H1 (cell line): ENCODE measurements at regions not wholly inside any gene's neighbourhood (a gene's known extent, or its start where the extent isn't known, plus 50 kb on each side); places are given as distances from the start of the nearest gene placed in this dataset.

ENCODE experiments used
- CTCF ChIA-PET: fragments of 300-600 bp; sonication (Branson Sonifier 250); formaldehyde crosslinking; loops from one replicate; lab custom pipeline; 2021; ENCODE audit not compliant: partially characterized antibody; lab: Charles Lee
- POLR2A ChIA-PET: fragments of 300-600 bp; sonication (Branson Sonifier 250); formaldehyde crosslinking; loops from one replicate; lab custom pipeline; 2021; ENCODE audit warnings: inconsistent platforms; ENCODE audit not compliant: partially characterized antibody; lab: Charles Lee
- DNase-seq, 2 experiments: peaks; one replicate each; pipeline versions ENCODE4 v3.0.0 to v3.0.0-alpha.2; 2010 to 2022; ENCODE audit warnings: low spot score in 2 of 2, low read depth in 1 of 2, mixed read lengths in 1 of 2
- FAIRE-seq: peaks from 2 replicates; lab custom pipeline; 2011; peaks lifted over from hg19 to GRCh38; lab: Jason Lieb, UNC
- H2AFZ ChIP-seq: 2 replicates; pipeline ENCODE4 v1.8.1; 2012; ENCODE audit warnings: low read length, inconsistent platforms
- H2AK5ac ChIP-seq: 2 replicates; pipeline ENCODE4 v1.6.1; 2013; ENCODE audit warnings: low read depth, low read length
- H2BK120ac ChIP-seq: replicated peaks from 2 replicates; pipeline ENCODE3; 2013; ENCODE audit warnings: low read depth, low read length, inconsistent platforms
- H2BK12ac ChIP-seq: 2 replicates; pipeline ENCODE4 v1.6.1; 2013; ENCODE audit warnings: low read depth, low read length
- H2BK15ac ChIP-seq: 2 replicates; pipeline ENCODE4 v1.6.1; 2013; ENCODE audit warnings: low read length
- H2BK20ac ChIP-seq: 2 replicates; pipeline ENCODE4 v1.6.1; 2013; ENCODE audit warnings: low read length
- H2BK5ac ChIP-seq: 2 replicates; pipeline ENCODE4 v1.6.1; 2013; ENCODE audit warnings: low read depth, low read length
- H3K14ac ChIP-seq: 2 replicates; pipeline ENCODE4 v1.6.1; 2013; ENCODE audit warnings: inconsistent platforms; ENCODE audit not compliant: insufficient read length
- H3K18ac ChIP-seq: 2 replicates; pipeline ENCODE4 v1.6.1; 2013; ENCODE audit warnings: low read length; ENCODE audit errors: extremely low read depth
- H3K23ac ChIP-seq: 2 replicates; pipeline ENCODE4 v1.6.1; 2013; ENCODE audit warnings: inconsistent platforms; ENCODE audit not compliant: insufficient read length
- H3K23me2 ChIP-seq: 2 replicates; pipeline ENCODE4 v1.6.1; 2013; ENCODE audit warnings: low read depth, low read length
- H3K27ac ChIP-seq: 2 replicates; pipeline ENCODE4 v1.6.1; 2011; ENCODE audit warnings: low read depth, low read length, inconsistent platforms
- H3K27me3 ChIP-seq, 4 experiments: replicated peaks in 1 of 4; 1 replicate in 1 of 4; 2 replicates in 3 of 4; pipeline versions ENCODE4 v1.6.1 to v1.8.1; 2011 to 2013; ENCODE audit warnings: low read length in 3 of 4, mild to moderate bottlenecking in 3 of 4, inconsistent platforms in 2 of 4, mixed read lengths in 2 of 4, moderate library complexity in 1 of 4; ENCODE audit not compliant: control insufficient read depth in 3 of 4, insufficient read depth in 3 of 4; ENCODE audit errors: extremely low read depth in 1 of 4
- H3K36me3 ChIP-seq, 4 experiments: 2 replicates each; pipeline versions ENCODE4 v1.6.1 to v1.8.1; 2011 to 2013; ENCODE audit warnings: mild to moderate bottlenecking in 4 of 4, low read length in 3 of 4, moderate library complexity in 2 of 4, control low read depth in 1 of 4, inconsistent platforms in 1 of 4; ENCODE audit not compliant: insufficient read depth in 4 of 4, control insufficient read depth in 2 of 4
- H3K4ac ChIP-seq: replicated peaks from 2 replicates; pipeline ENCODE3; 2013; ENCODE audit warnings: low read length, low read depth, mixed read lengths, inconsistent platforms; ENCODE audit not compliant: insufficient read length
- H3K4me1 ChIP-seq, 4 experiments: replicated peaks in 1 of 4; 1 replicate in 1 of 4; 2 replicates in 3 of 4; pipeline versions ENCODE4 v1.6.1 to v1.8.1; 2011 to 2013; ENCODE audit warnings: low read length in 3 of 4, inconsistent platforms in 2 of 4, mixed read lengths in 1 of 4; ENCODE audit not compliant: insufficient read depth in 4 of 4, control insufficient read depth in 3 of 4
- H3K4me2 ChIP-seq, 2 experiments: 2 replicates each; pipeline versions ENCODE4 v1.6.1 to v1.8.1; 2011 to 2013; ENCODE audit warnings: low read depth in 2 of 2, low read length in 2 of 2, control low read depth in 1 of 2, inconsistent platforms in 1 of 2, mild to moderate bottlenecking in 1 of 2; ENCODE audit not compliant: insufficient read depth in 1 of 2
- H3K4me3 ChIP-seq, 4 experiments: fragments of 200-600, 300-600 bp in 1 of 4; sonication (generic), shearing (Covaris generic), sonication (Bioruptor Twin) in 1 of 4; 2 replicates each; pipeline versions ENCODE4 v1.5.1 to v1.8.1; 2011 to 2016; ENCODE audit warnings: low read length in 4 of 4, low read depth in 3 of 4, control low read depth in 2 of 4, inconsistent platforms in 2 of 4, mild to moderate bottlenecking in 2 of 4, mixed read lengths in 1 of 4, moderate library complexity in 1 of 4; ENCODE audit not compliant: insufficient read depth in 2 of 4; ENCODE audit errors: extremely low read depth in 1 of 4
- H3K56ac ChIP-seq: replicated peaks from 2 replicates; pipeline ENCODE3; 2013; ENCODE audit warnings: low read depth, mild to moderate bottlenecking, mixed read lengths, low read length, inconsistent platforms; ENCODE audit not compliant: insufficient read length
- H3K79me1 ChIP-seq: 2 replicates; pipeline ENCODE4 v1.6.1; 2013; ENCODE audit warnings: low read depth, low read length, control low read depth
- H3K79me2 ChIP-seq, 2 experiments: 2 replicates each; pipeline versions ENCODE4 v1.6.1 to v1.8.1; 2012 to 2013; ENCODE audit warnings: low read length in 2 of 2, mild to moderate bottlenecking in 2 of 2, inconsistent platforms in 1 of 2; ENCODE audit not compliant: insufficient read depth in 2 of 2, control insufficient read depth in 1 of 2
- H3K9ac ChIP-seq, 4 experiments: replicated peaks in 1 of 4; 1 replicate in 1 of 4; 2 replicates in 3 of 4; pipeline versions ENCODE4 v1.6.1 to v1.8.1; 2011 to 2013; ENCODE audit warnings: low read depth in 3 of 4, low read length in 3 of 4, control low read depth in 2 of 4, mild to moderate bottlenecking in 2 of 4, moderate library complexity in 2 of 4, inconsistent platforms in 1 of 4; ENCODE audit errors: extremely low read depth in 1 of 4
- H3K9me3 ChIP-seq, 2 experiments: 2 replicates each; pipeline versions ENCODE4 v1.6.1 to v1.8.1; 2012 to 2013; ENCODE audit warnings: mild to moderate bottlenecking in 2 of 2, moderate library complexity in 2 of 2, control low read depth in 1 of 2, inconsistent platforms in 1 of 2, low read depth in 1 of 2, low read length in 1 of 2, mixed read lengths in 1 of 2; ENCODE audit not compliant: insufficient read depth in 2 of 2
- H4K20me1 ChIP-seq, 2 experiments: replicated peaks in 1 of 2; 2 replicates each; pipeline versions ENCODE3 to v1.8.1; 2011 to 2013; ENCODE audit warnings: inconsistent platforms in 2 of 2, low read length in 2 of 2, mild to moderate bottlenecking in 1 of 2; ENCODE audit not compliant: insufficient read depth in 2 of 2, control insufficient read depth in 1 of 2
- H4K5ac ChIP-seq: 2 replicates; pipeline ENCODE4 v1.6.1; 2013; ENCODE audit warnings: low read length, low read depth, mixed read lengths, inconsistent platforms; ENCODE audit not compliant: insufficient read length
- H4K8ac ChIP-seq: 2 replicates; pipeline ENCODE4 v1.8.0; 2013; ENCODE audit warnings: mild to moderate bottlenecking, moderate library complexity, low read length, inconsistent platforms; ENCODE audit not compliant: insufficient read depth; ENCODE audit errors: extremely low read depth
- H4K91ac ChIP-seq: replicated peaks from 2 replicates; pipeline ENCODE3; 2013; ENCODE audit warnings: low read length, mixed read lengths, inconsistent platforms; ENCODE audit not compliant: insufficient read length
- FOSL1 ChIP-seq: IDR thresholded peaks from 2 replicates; pipeline ENCODE4 v1.6.1; 2011; ENCODE audit warnings: mild to moderate bottlenecking, low read depth, low read length, moderate library complexity; ENCODE audit not compliant: insufficient read depth
- GABPA ChIP-seq: IDR thresholded peaks from 2 replicates; pipeline ENCODE4 v1.6.1; 2011; ENCODE audit warnings: mild to moderate bottlenecking, low read length, moderate library complexity, borderline replicate concordance; ENCODE audit not compliant: insufficient read depth
- NRF1 ChIP-seq: IDR thresholded peaks from 2 replicates; pipeline ENCODE4 v1.6.1; 2011; ENCODE audit warnings: mild to moderate bottlenecking, low read depth, low read length, improper control_type of control experiment
- POLR2A ChIP-seq, 2 experiments: IDR thresholded peaks; 1 replicate in 1 of 2; 2 replicates in 1 of 2; pipeline ENCODE4 v1.6.1; 2011; ENCODE audit warnings: low read depth in 2 of 2, low read length in 2 of 2, mild to moderate bottlenecking in 2 of 2; ENCODE audit errors: control extremely low read depth in 1 of 2
- RAD21 ChIP-seq, 2 experiments: IDR thresholded peaks in 1 of 2; conservative IDR thresholded peaks in 1 of 2; 2 replicates each; pipeline ENCODE4 v1.6.1; 2011; ENCODE audit warnings: low read depth in 2 of 2, low read length in 2 of 2, improper control_type of control experiment in 1 of 2, inconsistent platforms in 1 of 2, mild to moderate bottlenecking in 1 of 2, moderate library complexity in 1 of 2
- RBBP5 ChIP-seq: IDR thresholded peaks from 2 replicates; pipeline ENCODE4 v1.7.1; 2012; ENCODE audit warnings: low read depth, mild to moderate bottlenecking, inconsistent platforms, low read length, moderate library complexity, borderline replicate concordance
- RFX5 ChIP-seq: IDR thresholded peaks from 2 replicates; pipeline ENCODE4 v1.6.1; 2011; ENCODE audit warnings: low read depth, low read length, improper control_type of control experiment, borderline replicate concordance
- SP1 ChIP-seq: IDR thresholded peaks from 2 replicates; pipeline ENCODE4 v1.6.1; 2011; ENCODE audit warnings: low read depth, low read length
- TEAD4 ChIP-seq: IDR thresholded peaks from 2 replicates; pipeline ENCODE4 v1.6.1; 2012; ENCODE audit warnings: low read depth, low read length, inconsistent platforms, mixed read lengths
- ZNF274 ChIP-seq: IDR thresholded peaks from 2 replicates; pipeline ENCODE4 v1.7.0; 2012; ENCODE audit warnings: low read length, borderline replicate concordance; ENCODE audit errors: extremely low read depth
- WGBS, 2 experiments: shearing (Covaris generic) in 1 of 2; methylation state at CpG; one replicate each; pipeline versions ENCODE4 v1.1.6 to v1.1.7; 2013 to 2015; ENCODE audit warnings: low lambda C conversion rate in 2 of 2, mixed read lengths in 2 of 2, inconsistent platforms in 1 of 2, low coverage in 1 of 2, missing lambda C conversion rate in 1 of 2; ENCODE audit not compliant: insufficient replicate concordance in 2 of 2, insufficient coverage in 1 of 2, insufficient read length in 1 of 2; ENCODE audit errors: extremely low coverage in 1 of 2, missing lambda C conversion rate in 1 of 2; 5-methylcytosine and 5-hydroxymethylcytosine counted together
- TF ChIP-seq, protein P1 (sequence below): IDR thresholded peaks from 2 replicates; pipeline ENCODE4 v1.6.1; 2012; ENCODE audit warnings: inconsistent platforms

DNA sequence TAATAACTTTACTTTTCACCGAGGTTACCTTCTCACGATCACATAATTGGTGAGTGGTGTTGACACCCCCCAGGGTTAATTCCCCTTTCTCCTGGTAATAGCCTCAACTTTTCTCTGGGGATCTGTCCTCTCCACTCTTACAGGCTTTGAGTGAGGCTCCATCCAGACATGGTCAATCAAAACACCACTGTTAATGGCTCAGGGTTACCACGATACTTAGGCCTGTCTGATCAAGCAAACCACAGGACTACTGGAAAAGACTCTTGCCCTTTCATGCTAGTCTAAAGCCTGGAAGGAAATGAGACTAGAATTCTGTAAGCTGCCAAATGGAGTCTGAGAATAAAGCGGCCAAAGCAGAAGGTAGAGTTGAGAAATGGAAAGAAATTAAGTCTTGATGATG is 56.5 kb upstream of the STT3B start:
- no peak overlapping the region for H3K4me3 ChIP-seq
- no peak overlapping the region for H3K14ac ChIP-seq
- CTCF ChIA-PET: no interaction called here
- H3K4me1 ChIP-seq: no peaks in the 10 kb centered on the region
- no peak overlapping the region for H3K23ac ChIP-seq
- H4K91ac ChIP-seq: no peak overlapping the region
- H2BK15ac ChIP-seq: no peak overlapping the region
- H2BK120ac ChIP-seq: no peak overlapping the region
- H3K18ac ChIP-seq: no peak overlapping the region
- no peaks in the 10 kb centered on the region for H3K79me1 ChIP-seq
- H3K9ac ChIP-seq: no peak overlapping the region
- H2BK12ac ChIP-seq: no peak overlapping the region
- H3K36me3 ChIP-seq: no peaks in the 10 kb centered on the region
- H3K79me2 ChIP-seq: no peaks in the 10 kb centered on the region
- H3K9me3 ChIP-seq: no peaks in the 10 kb centered on the region; a peak in 1 of 4 replicates
- POLR2A ChIA-PET: no interaction called here
- no peak overlapping the region for H4K5ac ChIP-seq
- H2BK5ac ChIP-seq: no peak overlapping the region
- H3K56ac ChIP-seq: no peak overlapping the region
- no peak overlapping the region for H4K8ac ChIP-seq
- DNase-seq (no peak), FAIRE-seq (no peak)
- H3K4me2 ChIP-seq: no peak overlapping the region
- no peak overlapping the region for H2AFZ ChIP-seq
- no peaks in the 10 kb centered on the region for H4K20me1 ChIP-seq
- H3K27me3 ChIP-seq: peaks cover 0 to 1% (median 0%) of the 10 kb centered on the region in 4 experiments; a peak in 1 of 7 replicates
- H3K23me2 ChIP-seq: no peaks in the 10 kb centered on the region
- 89% methylated on average over 4 of the region's 4 CpGs; no CpG with 5 or more reads in 1 of the 2 experiments for WGBS, 2 experiments
- no peak overlapping the region for H3K4ac ChIP-seq
- no peak overlapping the region for H2AK5ac ChIP-seq
- no peak overlapping the region for H3K27ac ChIP-seq
- no peak overlapping the region for H2BK20ac ChIP-seq
- TF ChIP-seq RBBP5 (no peak), FOSL1 (no peak), RFX5 (no peak), NRF1 (no peak), POLR2A (IDR thresholded peaks at IDR 0.05; ENCODE audit: control extremely low read depth in 1 of 2, low read depth in 2 of 2, low read length in 2 of 2) (no peak), TEAD4 (no peak), ZNF274 (no peak), RAD21 (IDR thresholded peaks at IDR 0.05 in 1 of 2, conservative IDR thresholded peaks at IDR 0.05 in 1 of 2; ENCODE audit: low read depth in 2 of 2, low read length in 2 of 2) (no peak), SP1 (no peak), GABPA (no peak)
- TF ChIP-seq, protein P1, sequence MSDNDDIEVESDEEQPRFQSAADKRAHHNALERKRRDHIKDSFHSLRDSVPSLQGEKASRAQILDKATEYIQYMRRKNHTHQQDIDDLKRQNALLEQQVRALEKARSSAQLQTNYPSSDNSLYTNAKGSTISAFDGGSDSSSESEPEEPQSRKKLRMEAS: no peak
